Thoracic aorta (tissue), 2 donors: ENCODE measurements at regions not wholly inside any gene's neighbourhood (a gene's known extent, or its start where the extent isn't known, plus 50 kb on each side); places are given as distances from the start of the nearest gene placed in this dataset.

Experiments
- ATAC-seq: fragments of 150-250 bp; one replicate; pipeline ENCODE4 v1.8.0; 2017; ENCODE audit warnings: low read depth; ENCODE audit not compliant: insufficient number of reproducible peaks, low FRiP score
- DNase-seq: peaks from one replicate; pipeline ENCODE4 v3.0.0-alpha.2; 2020; ENCODE audit warnings: low spot score
- H3K27ac ChIP-seq, 2 donors: fragments of 200-600 bp; sonication (generic); 1 replicate in 1 of 2; 2 replicates in 1 of 2; pipeline ENCODE4 v1.5.1; 2016; ENCODE audit warnings: mild to moderate bottlenecking in 2 of 2, moderate library complexity in 2 of 2
- H3K27me3 ChIP-seq: fragments of 200-600 bp; sonication (generic); replicated peaks from 2 replicates; pipeline ENCODE4 v1.6.0; 2016; ENCODE audit warnings: mild to moderate bottlenecking; ENCODE audit not compliant: insufficient read depth
- H3K36me3 ChIP-seq: fragments of 200-600 bp; sonication (generic); one replicate; pipeline ENCODE4 v1.5.1; 2016
- H3K4me1 ChIP-seq, 2 donors: fragments of 200-600 bp; sonication (generic); 1 replicate in 1 of 2; 2 replicates in 1 of 2; pipeline versions ENCODE4 v1.5.1 to v1.6.0; 2016; ENCODE audit warnings: low read depth in 2 of 2, mild to moderate bottlenecking in 1 of 2; ENCODE audit not compliant: control insufficient read depth in 1 of 2
- H3K4me3 ChIP-seq: fragments of 200-600 bp; sonication (generic); 2 replicates; pipeline ENCODE4 v1.5.1; 2016; ENCODE audit warnings: mild to moderate bottlenecking
- H3K9me3 ChIP-seq: fragments of 200-600 bp; sonication (generic); 2 replicates; pipeline ENCODE4 v1.5.1; 2016
- CTCF ChIP-seq: fragments of 200-600 bp; sonication (generic); IDR thresholded peaks from one replicate; pipeline ENCODE4 v1.5.1; 2019; ENCODE audit warnings: antibody characterized with exemption

DNA sequence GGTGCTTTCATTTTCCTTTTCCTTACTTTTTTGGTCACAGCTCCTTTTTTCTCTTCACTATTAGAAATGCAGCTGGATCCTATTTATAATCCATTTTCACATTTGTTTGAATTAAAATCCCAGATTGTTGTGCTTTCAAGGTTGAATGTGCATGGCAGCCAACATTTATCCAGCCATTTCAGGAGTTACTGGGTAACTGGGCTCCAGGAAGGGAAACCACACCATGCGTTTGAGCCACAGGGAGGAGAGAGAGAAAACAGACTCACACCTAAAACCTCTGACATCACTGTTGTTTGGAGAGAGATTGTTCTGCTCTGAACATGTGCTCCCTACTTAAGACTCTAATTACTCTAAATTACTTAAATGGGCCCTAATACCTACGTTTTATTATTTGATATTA lies 173.4 kb downstream of the BMP2 start:
- Histone ChIP-seq H3K27ac (no peak overlapping the region), H3K4me1 (no peaks in the 10 kb centered on the region), H3K36me3 (no peaks in the 10 kb centered on the region), H3K9me3 (no peaks in the 10 kb centered on the region), H3K27me3 (no peaks in the 10 kb centered on the region), H3K4me3 (no peak overlapping the region)
- no peak for TF ChIP-seq CTCF
- ATAC-seq: no peak
- DNase-seq: no peak

GRCh38 chr20:6941571-6941970 lies 174.1 kb downstream of the BMP2 start:
- H3K27ac ChIP-seq: no peak overlapping the region
- no peak for TF ChIP-seq CTCF
- no peaks in the 10 kb centered on the region for H3K9me3 ChIP-seq
- H3K4me3 ChIP-seq: no peak overlapping the region
- no peaks in the 10 kb centered on the region for H3K27me3 ChIP-seq
- ATAC-seq: no peak
- H3K4me1 ChIP-seq: no peaks in the 10 kb centered on the region
- DNase-seq: no peak
- no peaks in the 10 kb centered on the region for H3K36me3 ChIP-seq

DNA sequence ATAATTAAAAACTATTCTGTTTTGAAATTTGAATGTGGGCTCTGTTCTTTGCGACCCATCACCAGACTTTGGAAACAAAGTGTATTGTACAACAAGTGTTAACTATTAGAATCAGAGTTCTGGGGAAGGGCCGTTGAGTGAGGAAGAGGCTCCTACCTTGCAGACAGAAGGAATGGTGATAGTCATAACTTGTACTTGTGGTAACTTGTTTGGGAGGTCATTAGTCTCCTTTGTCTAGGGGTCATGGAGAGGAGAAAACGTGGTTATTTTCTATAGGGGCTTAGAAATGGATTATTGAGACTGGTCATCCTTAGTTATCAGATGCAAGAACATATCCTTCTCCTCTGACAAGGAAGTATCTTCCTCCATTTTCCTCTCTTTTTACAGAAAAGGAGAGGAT lies 174.8 kb downstream of the BMP2 start:
- no peak for ATAC-seq
- no peaks in the 10 kb centered on the region for H3K9me3 ChIP-seq
- no peaks in the 10 kb centered on the region for H3K4me1 ChIP-seq
- H3K36me3 ChIP-seq: no peaks in the 10 kb centered on the region
- no peak for TF ChIP-seq CTCF
- H3K4me3 ChIP-seq: no peak overlapping the region
- DNase-seq: no peak
- H3K27ac ChIP-seq: no peak overlapping the region
- H3K27me3 ChIP-seq: no peaks in the 10 kb centered on the region

GRCh38 chr20:6944292-6944691 lies 176.8 kb downstream of the BMP2 start:
- no peak overlapping the region for H3K27ac ChIP-seq
- no peaks in the 10 kb centered on the region for H3K27me3 ChIP-seq
- H3K9me3 ChIP-seq: no peaks in the 10 kb centered on the region
- H3K4me1 ChIP-seq: no peaks in the 10 kb centered on the region
- no peak for DNase-seq
- no peaks in the 10 kb centered on the region for H3K36me3 ChIP-seq
- no peak overlapping the region for H3K4me3 ChIP-seq
- no peak for TF ChIP-seq CTCF
- no peak for ATAC-seq

DNA sequence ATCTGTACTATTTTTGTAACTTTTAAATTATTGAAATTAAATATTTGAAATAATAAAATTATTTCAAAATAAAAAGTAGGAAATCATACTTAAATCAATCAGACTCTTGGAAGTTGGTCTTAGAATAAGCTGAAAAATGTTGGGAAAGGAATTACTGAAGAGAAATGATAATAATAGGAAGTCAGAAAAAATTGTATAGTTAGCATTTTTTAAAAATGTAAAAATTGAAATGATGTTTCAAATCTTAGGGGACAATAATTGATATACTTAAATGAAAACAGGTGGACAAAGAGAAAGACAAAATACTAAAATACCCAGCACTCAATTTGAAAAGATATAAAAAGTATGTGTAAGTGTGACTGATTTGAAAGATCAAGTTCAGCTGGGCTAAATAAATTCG lies 186.1 kb downstream of the BMP2 start:
- H3K4me3 ChIP-seq: no peak overlapping the region
- H3K27me3 ChIP-seq: no peaks in the 10 kb centered on the region
- no peaks in the 10 kb centered on the region for H3K9me3 ChIP-seq
- no peaks in the 10 kb centered on the region for H3K4me1 ChIP-seq
- no peak overlapping the region for H3K27ac ChIP-seq
- TF ChIP-seq CTCF: no peak
- DNase-seq (no peak), ATAC-seq (no peak)
- H3K36me3 ChIP-seq: no peaks in the 10 kb centered on the region
